ENCODE measurements at regions not wholly inside any gene's neighbourhood (a gene's known extent, or its start where the extent isn't known, plus 50 kb on each side); places are given as distances from the start of the nearest gene placed in this dataset.

DNA sequence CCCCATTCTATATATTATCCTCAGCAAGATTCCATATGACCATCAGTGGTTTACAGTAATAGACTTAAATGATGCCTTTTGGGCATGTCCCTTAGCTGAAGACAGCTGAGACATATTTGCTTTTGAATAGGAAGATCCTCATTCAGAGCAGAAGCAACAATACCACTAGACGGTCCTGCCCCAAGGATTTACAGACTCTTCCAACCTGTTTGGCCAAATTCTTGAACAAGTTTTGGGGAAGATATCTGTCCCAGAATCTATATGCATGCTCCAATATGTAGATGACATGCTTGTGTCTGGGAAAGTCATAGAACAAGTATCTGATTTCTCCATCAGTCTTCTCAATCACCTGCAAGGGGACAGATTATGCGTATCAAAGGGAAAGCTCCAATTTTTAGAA, 137.1 kb upstream of the RMP24 start:
- TF ChIP-seq TAF1 (IDR thresholded peaks at IDR 0.05; ENCODE audit: low read depth, low read length) (no peak), POLR2A (IDR thresholded peaks at IDR 0.05; ENCODE audit: low read depth, low read length) (no peak), POLR2AphosphoS5 (IDR thresholded peaks at IDR 0.05; ENCODE audit: low read depth, low read length) (no peak)

Data from GM12891 (cell line).